B cell (primary cell): ENCODE measurements at regions not wholly inside any gene's neighbourhood (a gene's known extent, or its start where the extent isn't known, plus 50 kb on each side); places are given as distances from the start of the nearest gene placed in this dataset.

Experiments
- ATAC-seq: fragments of 200-7000 bp; cut with Tn5 transposase; one replicate; pipeline ENCODE4 v1.10.0; 2021; ENCODE audit warnings: low read depth, mild to moderate bottlenecking, moderate number of reproducible peaks, moderate library complexity
- CTCF ChIA-PET: fragments of 350-600 bp; sonication (Branson Sonifier 250); formaldehyde crosslinking; loops from one replicate; lab custom pipeline; 2021; ENCODE audit warnings: antibody characterized with exemption, inconsistent platforms; lab: Charles Lee
- POLR2A ChIA-PET: fragments of 350-600 bp; sonication (Branson Sonifier 250); formaldehyde crosslinking; loops from one replicate; lab custom pipeline; 2021; ENCODE audit warnings: antibody characterized with exemption; lab: Charles Lee
- DNase-seq: peaks from one replicate; pipeline ENCODE4 v3.0.0; 2013
- H2AFZ ChIP-seq: 2 replicates; pipeline ENCODE4 v1.6.1; 2012; ENCODE audit warnings: mild to moderate bottlenecking, low read depth, low read length; ENCODE audit not compliant: insufficient read depth, poor library complexity, severe bottlenecking
- H3K27ac ChIP-seq, 2 donors: 1 replicate in 1 of 2; 2 replicates in 1 of 2; pipeline ENCODE4 v1.5.1; 2012 to 2013; ENCODE audit warnings: low read length in 2 of 2, mild to moderate bottlenecking in 2 of 2, moderate library complexity in 1 of 2
- H3K27me3 ChIP-seq, 4 experiments: fragments of 200-600 bp in 1 of 4; sonication (generic) in 1 of 4; replicated peaks in 1 of 4; 1 replicate in 2 of 4; 2 replicates in 2 of 4; pipeline versions ENCODE4 v1.6.1 to v1.7.0; 2013 to 2016; ENCODE audit warnings: low read length in 3 of 4, mild to moderate bottlenecking in 2 of 4, mixed read lengths in 1 of 4, moderate library complexity in 1 of 4; ENCODE audit not compliant: insufficient read depth in 4 of 4, control insufficient read depth in 3 of 4; ENCODE audit errors: control extremely low read depth in 1 of 4
- H3K36me3 ChIP-seq, 2 experiments: replicated peaks in 1 of 2; 1 replicate in 1 of 2; 2 replicates in 1 of 2; pipeline versions ENCODE4 v1.6.1 to v1.7.1; 2013; ENCODE audit warnings: low read length in 1 of 2; ENCODE audit not compliant: insufficient read depth in 2 of 2, control insufficient read depth in 1 of 2; ENCODE audit errors: control extremely low read depth in 1 of 2, extremely low read depth in 1 of 2
- H3K4me1 ChIP-seq, 2 donors: fragments of 200-600 bp in 1 of 2; sonication (generic) in 1 of 2; 1 replicate in 1 of 2; 2 replicates in 1 of 2; pipeline versions ENCODE4 v1.5.1 to v1.6.1; 2013 to 2017; ENCODE audit warnings: low read length in 2 of 2; ENCODE audit not compliant: control insufficient read depth in 2 of 2, insufficient read depth in 2 of 2
- H3K4me2 ChIP-seq: replicated peaks from 2 replicates; pipeline ENCODE3; 2012; ENCODE audit warnings: mild to moderate bottlenecking, low read depth, low read length; ENCODE audit not compliant: poor library complexity, severe bottlenecking
- H3K4me3 ChIP-seq, 5 experiments: fragments of 200-600 bp in 1 of 5; sonication (generic) in 1 of 5; 1 replicate in 3 of 5; 2 replicates in 2 of 5; pipeline versions ENCODE4 v1.5.1 to v1.7.0; 2011 to 2016; ENCODE audit warnings: low read length in 4 of 5, mild to moderate bottlenecking in 4 of 5, low read depth in 2 of 5, control low read depth in 1 of 5, moderate library complexity in 1 of 5; ENCODE audit not compliant: insufficient read depth in 1 of 5; ENCODE audit errors: control extremely low read depth in 1 of 5, extremely low read depth in 1 of 5
- H3K79me2 ChIP-seq: fragments of 200-600 bp; sonication (generic); one replicate; pipeline ENCODE4 v1.6.0; 2016; ENCODE audit warnings: low read length; ENCODE audit not compliant: control insufficient read depth, insufficient read depth
- H3K9ac ChIP-seq: fragments of 200-600 bp; sonication (generic); 2 replicates; pipeline ENCODE4 v1.6.1; 2017; ENCODE audit warnings: mild to moderate bottlenecking, low read length, moderate library complexity
- H3K9me3 ChIP-seq, 3 donors: one replicate each; pipeline versions ENCODE4 v1.6.1 to v1.7.1; 2013; ENCODE audit warnings: low read length in 2 of 3; ENCODE audit not compliant: control insufficient read depth in 2 of 3, insufficient read depth in 1 of 3; ENCODE audit errors: control extremely low read depth in 1 of 3
- H4K20me1 ChIP-seq: 2 replicates; pipeline ENCODE4 v1.6.0; 2012; ENCODE audit warnings: mild to moderate bottlenecking, low read length; ENCODE audit not compliant: insufficient read depth, control insufficient read depth, poor library complexity, severe bottlenecking
- H3K27ac Mint-ChIP-seq: one replicate; pipeline ENCODE4 v1.8.0; 2021; ENCODE audit warnings: mixed read lengths
- H3K27me3 Mint-ChIP-seq: one replicate; pipeline ENCODE4 v1.8.0; 2021; ENCODE audit warnings: mixed read lengths
- H3K4me1 Mint-ChIP-seq: one replicate; pipeline ENCODE4 v1.8.0; 2021; ENCODE audit warnings: mixed read lengths
- H3K4me3 Mint-ChIP-seq: one replicate; pipeline ENCODE4 v1.8.0; 2021; ENCODE audit warnings: mixed read lengths
- H3K9me3 Mint-ChIP-seq: one replicate; pipeline ENCODE4 v1.8.0; 2022; ENCODE audit warnings: mixed read lengths; ENCODE audit not compliant: insufficient read depth
- CTCF ChIP-seq: fragments of 200-600 bp; IDR thresholded peaks from one replicate; pipeline ENCODE4 v1.8.0; 2022; ENCODE audit warnings: antibody characterized with exemption, mild to moderate bottlenecking
- EZH2 ChIP-seq: IDR thresholded peaks from 2 replicates; pipeline ENCODE4 v1.6.1; 2012; ENCODE audit warnings: borderline replicate concordance, low read depth, mild to moderate bottlenecking, moderate library complexity, low read length; ENCODE audit not compliant: insufficient read depth, poor library complexity, severe bottlenecking
- WGBS: methylation state at CpG from one replicate; pipeline ENCODE4 v1.1.5; 2013; ENCODE audit warnings: missing lambda C conversion rate; ENCODE audit not compliant: insufficient coverage; 5-methylcytosine and 5-hydroxymethylcytosine counted together
- intact Hi-C: fragments of 100-400 bp; cut with micrococcal nuclease; formaldehyde crosslinking; loops from one replicate; pipeline ENCODE4 v1.10.0; 2022

GRCh38 chr1:94741510-94741909 lies 78.6 kb upstream of the SLC44A3 start:
- peaks cover 0 to 7% (median 2%) of the 10 kb centered on the region in 4 experiments for H3K27me3 ChIP-seq
- no peak overlapping the region for H2AFZ ChIP-seq
- intact Hi-C loops, result no loop called here
- ATAC-seq (no peak), DNase-seq (no peak)
- H3K27ac ChIP-seq, result no peak overlapping the region
- ChIA-PET POLR2A (no interaction called here), CTCF (no interaction called here)
- 0% methylated on average over 2 of the region's 2 CpGs for WGBS
- Mint-ChIP-seq H3K9me3 (no peaks in the 10 kb centered on the region), H3K27ac (no peak overlapping the region), H3K4me1 (peaks cover 6% of the 10 kb centered on the region), H3K27me3 (peaks cover 29% of the 10 kb centered on the region), H3K4me3 (no peak overlapping the region)
- TF ChIP-seq CTCF (no peak), EZH2 (no peak)
- H4K20me1 ChIP-seq, result no peaks in the 10 kb centered on the region
- H3K9me3 ChIP-seq, result no peaks in the 10 kb centered on the region
- H3K4me3 ChIP-seq, result no peak overlapping the region
- no peak overlapping the region for H3K4me2 ChIP-seq
- H3K36me3 ChIP-seq, result no peaks in the 10 kb centered on the region
- no peaks in the 10 kb centered on the region for H3K4me1 ChIP-seq
- H3K9ac ChIP-seq, result no peak overlapping the region
- H3K79me2 ChIP-seq, result no peaks in the 10 kb centered on the region

- Mint-ChIP-seq H3K4me1 (peaks cover 6% of the 10 kb centered on the region), H3K4me3 (no peak overlapping the region), H3K27ac (no peak overlapping the region), H3K9me3 (no peaks in the 10 kb centered on the region), H3K27me3 (peaks cover 37% of the 10 kb centered on the region)
- Histone ChIP-seq H3K4me3 (no peak overlapping the region), H3K9me3 (no peaks in the 10 kb centered on the region), H2AFZ (no peak overlapping the region), H3K36me3 (no peaks in the 10 kb centered on the region), H3K27me3 (peaks cover 0 to 8% (median 3%) of the 10 kb centered on the region in 4 experiments), H4K20me1 (no peaks in the 10 kb centered on the region), H3K4me2 (no peak overlapping the region), H3K9ac (no peak overlapping the region), H3K79me2 (no peaks in the 10 kb centered on the region), H3K27ac (no peak overlapping the region), H3K4me1 (no peaks in the 10 kb centered on the region)
- no peak for ATAC-seq
- WGBS, result 76% methylated on average over 7 of the region's 7 CpGs
- POLR2A ChIA-PET, result no interaction called here
- CTCF ChIA-PET, result no interaction called here
- DNase-seq, result no peak
- intact Hi-C loops, result no loop called here
- TF ChIP-seq EZH2, result no peak
Measured at GRCh38 chr1:94739521-94740061, 80.6 kb upstream of the SLC44A3 start.
